Lung (tissue), 11 donors: ENCODE measurements at regions not wholly inside any gene's neighbourhood (a gene's known extent, or its start where the extent isn't known, plus 50 kb on each side); places are given as distances from the start of the nearest gene placed in this dataset.

Experiments
- ATAC-seq: fragments of 200-7000 bp; cut with Tn5 transposase; one replicate; pipeline ENCODE4 v1.9.1; 2020; ENCODE audit warnings: moderate number of reproducible peaks; ENCODE audit not compliant: insufficient read depth, low FRiP score
- DNase-seq, 3 donors: peaks; one replicate each; pipeline ENCODE4 v3.0.0-alpha.2; 2013 to 2017
- H3K27ac ChIP-seq, 2 donors: one replicate each; pipeline ENCODE4 v1.5.1; 2013; ENCODE audit warnings: mild to moderate bottlenecking in 2 of 2, moderate library complexity in 2 of 2, control low read depth in 1 of 2, inconsistent platforms in 1 of 2, low read depth in 1 of 2, low read length in 1 of 2
- H3K27me3 ChIP-seq, 3 donors: one replicate each; pipeline ENCODE4 v1.5.1; 2013; ENCODE audit warnings: low read length in 2 of 3; ENCODE audit not compliant: control insufficient read depth in 3 of 3, insufficient read depth in 3 of 3
- H3K36me3 ChIP-seq, 4 donors: one replicate each; pipeline ENCODE4 v1.5.1; 2013; ENCODE audit warnings: low read length in 4 of 4, mild to moderate bottlenecking in 1 of 4, moderate library complexity in 1 of 4; ENCODE audit not compliant: control insufficient read depth in 4 of 4, insufficient read depth in 4 of 4
- H3K4me1 ChIP-seq, 5 donors: one replicate each; pipeline ENCODE4 v1.5.1; 2013; ENCODE audit warnings: low read length in 5 of 5, mild to moderate bottlenecking in 2 of 5, moderate library complexity in 1 of 5; ENCODE audit not compliant: control insufficient read depth in 5 of 5, insufficient read depth in 5 of 5
- H3K4me3 ChIP-seq: one replicate; pipeline ENCODE4 v1.5.1; 2013; ENCODE audit warnings: mild to moderate bottlenecking, control low read depth, moderate library complexity
- H3K9ac ChIP-seq, 2 donors: one replicate each; pipeline ENCODE4 v1.5.1; 2013; ENCODE audit warnings: low read length in 2 of 2, control low read depth in 1 of 2; ENCODE audit not compliant: insufficient read depth in 1 of 2
- H3K9me3 ChIP-seq, 4 donors: one replicate each; pipeline ENCODE4 v1.5.1; 2013; ENCODE audit warnings: low read length in 3 of 4, mild to moderate bottlenecking in 1 of 4, moderate library complexity in 1 of 4; ENCODE audit not compliant: control insufficient read depth in 4 of 4, insufficient read depth in 3 of 4
- WGBS, 2 donors: extraction: QIAGEN DNeasy Blood & Tissue Kit; methylation state at CpG; one replicate each; pipeline ENCODE4 v1.1.7; 2013; 5-methylcytosine and 5-hydroxymethylcytosine counted together
- TF ChIP-seq, protein P1 (sequence below): IDR thresholded peaks from 2 replicates; pipeline ENCODE4 v1.5.1; 2012; ENCODE audit warnings: mild to moderate bottlenecking; ENCODE audit errors: control extremely low read depth, extremely low read depth
- donor health status: control.
- donor health status: control.
- donor health status: Bipolar disorder and iron deficiency.
- donor health status: healthy.
- donor health status: DM: yes; HTN: yes; CAD: no.

DNA sequence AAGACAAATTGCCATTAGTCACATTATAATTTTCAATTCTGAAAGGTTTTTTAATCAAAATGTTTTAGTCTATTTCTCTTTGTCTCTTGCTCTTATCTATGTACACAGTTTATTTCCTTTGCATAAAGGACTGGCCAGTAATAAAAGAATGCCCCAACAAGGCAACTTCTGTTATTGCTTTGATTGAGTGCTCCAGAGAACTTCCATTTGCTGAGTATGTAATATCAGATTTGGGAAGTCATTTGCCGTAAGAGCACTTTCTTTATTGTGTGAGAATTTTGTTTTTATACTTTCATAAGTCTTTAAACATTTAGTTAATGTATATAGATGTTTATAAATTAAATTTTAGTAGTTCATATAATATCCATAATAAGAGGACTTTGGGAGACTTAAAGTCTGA lies 1140.4 kb downstream of the PCDH9 start:
- no peak overlapping the region for H3K9ac ChIP-seq

DNA sequence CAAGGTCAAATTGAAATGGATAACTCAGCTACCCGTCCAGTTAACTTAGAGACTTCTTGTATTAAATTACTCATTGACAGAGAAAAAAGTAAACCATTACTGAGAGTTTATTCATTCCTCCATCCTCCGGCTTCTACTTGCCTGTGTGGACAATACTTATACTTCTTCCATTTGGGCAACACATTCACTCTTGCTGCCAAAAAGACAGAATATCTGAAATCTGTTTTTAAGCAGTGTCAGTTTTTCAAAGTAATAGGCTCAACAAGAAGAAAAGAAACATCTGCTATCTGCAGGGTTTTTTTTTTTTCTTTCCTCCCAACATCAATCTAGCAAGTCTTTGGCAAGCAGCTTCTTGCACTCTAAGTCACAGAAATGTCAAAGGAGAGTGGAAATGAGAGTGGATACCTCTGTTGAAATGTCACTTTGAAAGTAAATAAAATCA lies 1142.8 kb downstream of the PCDH9 start:
- H3K27ac ChIP-seq: no peak overlapping the region
- H3K9me3 ChIP-seq: peaks cover 0 to 2% (median 0%) of the 10 kb centered on the region in 4 donors
- TF ChIP-seq, protein P1, sequence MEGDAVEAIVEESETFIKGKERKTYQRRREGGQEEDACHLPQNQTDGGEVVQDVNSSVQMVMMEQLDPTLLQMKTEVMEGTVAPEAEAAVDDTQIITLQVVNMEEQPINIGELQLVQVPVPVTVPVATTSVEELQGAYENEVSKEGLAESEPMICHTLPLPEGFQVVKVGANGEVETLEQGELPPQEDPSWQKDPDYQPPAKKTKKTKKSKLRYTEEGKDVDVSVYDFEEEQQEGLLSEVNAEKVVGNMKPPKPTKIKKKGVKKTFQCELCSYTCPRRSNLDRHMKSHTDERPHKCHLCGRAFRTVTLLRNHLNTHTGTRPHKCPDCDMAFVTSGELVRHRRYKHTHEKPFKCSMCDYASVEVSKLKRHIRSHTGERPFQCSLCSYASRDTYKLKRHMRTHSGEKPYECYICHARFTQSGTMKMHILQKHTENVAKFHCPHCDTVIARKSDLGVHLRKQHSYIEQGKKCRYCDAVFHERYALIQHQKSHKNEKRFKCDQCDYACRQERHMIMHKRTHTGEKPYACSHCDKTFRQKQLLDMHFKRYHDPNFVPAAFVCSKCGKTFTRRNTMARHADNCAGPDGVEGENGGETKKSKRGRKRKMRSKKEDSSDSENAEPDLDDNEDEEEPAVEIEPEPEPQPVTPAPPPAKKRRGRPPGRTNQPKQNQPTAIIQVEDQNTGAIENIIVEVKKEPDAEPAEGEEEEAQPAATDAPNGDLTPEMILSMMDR: no peak
- no peaks in the 10 kb centered on the region for H3K36me3 ChIP-seq
- peaks cover 0 to 18% (median 0%) of the 10 kb centered on the region in 5 donors for H3K4me1 ChIP-seq
- H3K27me3 ChIP-seq: no peaks in the 10 kb centered on the region
- WGBS, 2 donors: 58 to 69% methylated on average over 2 of the region's 2 CpGs
- no peak overlapping the region for H3K9ac ChIP-seq
- H3K4me3 ChIP-seq: no peak overlapping the region
- DNase-seq (peak in 2 of 3 donors; percentile 83 to 88), ATAC-seq (no peak)

More for the DNA sequence above, 1140.4 kb downstream of the PCDH9 start:
- Histone ChIP-seq H3K36me3 (no peaks in the 10 kb centered on the region), H3K27ac (no peak overlapping the region), H3K4me1 (peaks cover 0 to 12% (median 0%) of the 10 kb centered on the region in 5 donors), H3K27me3 (no peaks in the 10 kb centered on the region), H3K4me3 (no peak overlapping the region), H3K9me3 (peaks cover 0 to 4% (median 0%) of the 10 kb centered on the region in 4 donors)
- WGBS, 2 donors: 0 to 34% methylated on average over 1 of the region's 1 CpG
- DNase-seq (peak in 2 of 3 donors; percentile 83 to 84), ATAC-seq (no peak)
- TF ChIP-seq, protein P1: no peak

DNA sequence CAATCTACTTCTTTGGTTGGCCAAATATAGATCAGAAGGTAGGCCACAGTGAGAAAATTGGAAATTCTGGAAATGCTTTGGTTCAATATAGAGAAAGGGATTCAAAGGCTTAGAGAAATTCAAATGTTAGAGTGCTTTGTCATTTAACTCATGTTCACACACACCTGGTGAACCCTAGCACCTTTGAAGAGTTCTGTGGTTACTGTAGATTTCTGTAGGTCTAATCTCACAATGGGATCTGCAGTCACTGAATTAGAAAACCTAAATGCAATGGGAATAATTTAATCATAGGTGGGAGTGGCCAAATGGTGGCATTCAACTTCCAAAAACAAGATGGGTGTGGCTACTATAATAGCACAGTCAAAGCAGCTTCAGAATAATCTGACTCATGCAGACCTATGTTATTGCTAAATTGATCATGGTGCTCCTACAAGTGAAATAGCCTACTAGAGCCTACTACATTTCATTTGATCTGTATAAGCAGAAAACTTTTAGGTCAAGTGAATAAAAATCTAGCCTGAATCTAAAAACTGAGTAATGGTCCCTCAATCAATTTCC lies 1152.9 kb downstream of the PCDH9 start:
- ATAC-seq (no peak), DNase-seq (no peak)
- H3K27me3 ChIP-seq: no peaks in the 10 kb centered on the region
- no peak overlapping the region for H3K9ac ChIP-seq
- H3K9me3 ChIP-seq: no peaks in the 10 kb centered on the region
- H3K36me3 ChIP-seq: no peaks in the 10 kb centered on the region
- TF ChIP-seq, protein P1: no peak
- H3K4me1 ChIP-seq: no peaks in the 10 kb centered on the region
- no peak overlapping the region for H3K4me3 ChIP-seq
- H3K27ac ChIP-seq: no peak overlapping the region

DNA sequence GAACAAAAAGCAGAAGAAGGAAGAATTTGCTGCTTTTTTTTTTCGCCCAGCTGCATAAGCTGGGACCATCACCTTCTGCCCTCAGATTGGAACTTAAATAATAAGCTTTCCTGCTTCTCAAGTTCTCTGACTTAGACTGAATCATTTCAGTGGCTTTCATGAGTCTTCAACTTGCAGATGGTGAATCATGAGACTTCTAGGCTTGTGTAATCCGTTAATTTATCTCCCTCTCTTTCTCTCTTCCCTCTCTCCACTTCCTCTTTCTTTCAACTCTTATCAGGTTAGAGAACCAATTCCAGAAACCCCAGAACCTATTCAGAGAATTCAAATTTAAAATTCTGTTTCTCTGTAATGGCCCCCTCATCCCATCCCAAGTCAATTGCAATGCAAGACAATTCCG lies 1153.7 kb downstream of the PCDH9 start:
- Histone ChIP-seq H3K36me3 (no peaks in the 10 kb centered on the region), H3K9ac (no peak overlapping the region), H3K27ac (no peak overlapping the region), H3K27me3 (no peaks in the 10 kb centered on the region), H3K4me3 (no peak overlapping the region), H3K9me3 (no peaks in the 10 kb centered on the region), H3K4me1 (no peaks in the 10 kb centered on the region)
- WGBS, 2 donors: 78 to 79% methylated on average over 3 of the region's 3 CpGs
- no peak for ATAC-seq
- TF ChIP-seq, protein P1: no peak
- DNase-seq: no peak
